MCF 10A (cell line): ENCODE measurements at regions not wholly inside any gene's neighbourhood (a gene's known extent, or its start where the extent isn't known, plus 50 kb on each side); places are given as distances from the start of the nearest gene placed in this dataset.

ENCODE experiments used
- BruUV-seq: library from RNA; stranded (reverse); fragments of 400-500 nt; replicated peaks from 2 replicates; lab custom pipeline; 2021; lab: Mats Ljungman, UMichigan
- CTCF ChIA-PET: fragments of 300-600 bp; sonication (Branson Sonifier 250); formaldehyde crosslinking; extraction: SDS; loops from one replicate; lab custom pipeline; 2021; ENCODE audit warnings: antibody characterized with exemption, inconsistent platforms; lab: Yijun Ruan, JAX
- POLR2A ChIA-PET: fragments of 300-600, 350-650 bp; sonication (Branson Sonifier 250); formaldehyde crosslinking; extraction: SDS; loops from one replicate; lab custom pipeline; 2020; ENCODE audit warnings: antibody characterized with exemption, inconsistent platforms; lab: Yijun Ruan, JAX
- DNase-seq: peaks from one replicate; pipeline ENCODE4 v3.0.0-alpha.2; 2018; ENCODE audit not compliant: unreplicated experiment
- H3K27ac Mint-ChIP-seq: one replicate; pipeline ENCODE4 v1.8.0; 2022; ENCODE audit warnings: mild to moderate bottlenecking, low read depth, mixed read lengths; ENCODE audit not compliant: unreplicated experiment
- H3K27me3 Mint-ChIP-seq: one replicate; pipeline ENCODE4 v1.8.0; 2022; ENCODE audit warnings: mixed read lengths; ENCODE audit not compliant: insufficient read depth, unreplicated experiment
- H3K36me3 Mint-ChIP-seq: one replicate; pipeline ENCODE4 v1.8.0; 2022; ENCODE audit warnings: mild to moderate bottlenecking, moderate library complexity, mixed read lengths; ENCODE audit not compliant: insufficient read depth, unreplicated experiment
- H3K4me1 Mint-ChIP-seq: one replicate; pipeline ENCODE4 v1.8.0; 2022; ENCODE audit warnings: mixed read lengths; ENCODE audit not compliant: insufficient read depth, unreplicated experiment
- H3K4me3 Mint-ChIP-seq: one replicate; pipeline ENCODE4 v1.8.0; 2022; ENCODE audit warnings: mild to moderate bottlenecking, moderate library complexity, mixed read lengths; ENCODE audit not compliant: unreplicated experiment
- H3K9me3 Mint-ChIP-seq: one replicate; pipeline ENCODE4 v1.8.0; 2022; ENCODE audit warnings: mixed read lengths; ENCODE audit not compliant: unreplicated experiment
- intact Hi-C: fragments of 100-400 bp; cut with micrococcal nuclease; formaldehyde crosslinking; loops from 2 replicates; pipeline ENCODE4 v1.14.1; 2022
- TF ChIP-seq, protein P1 (sequence below): fragments of 200-600 bp; IDR thresholded peaks from one replicate; pipeline ENCODE4 v1.8.0; 2022; ENCODE audit warnings: antibody characterized with exemption, mild to moderate bottlenecking; ENCODE audit not compliant: unreplicated experiment

GRCh38 chr15:66848686-66849392, 146.8 kb downstream of the SMAD6 start:
- TF ChIP-seq, protein P1, sequence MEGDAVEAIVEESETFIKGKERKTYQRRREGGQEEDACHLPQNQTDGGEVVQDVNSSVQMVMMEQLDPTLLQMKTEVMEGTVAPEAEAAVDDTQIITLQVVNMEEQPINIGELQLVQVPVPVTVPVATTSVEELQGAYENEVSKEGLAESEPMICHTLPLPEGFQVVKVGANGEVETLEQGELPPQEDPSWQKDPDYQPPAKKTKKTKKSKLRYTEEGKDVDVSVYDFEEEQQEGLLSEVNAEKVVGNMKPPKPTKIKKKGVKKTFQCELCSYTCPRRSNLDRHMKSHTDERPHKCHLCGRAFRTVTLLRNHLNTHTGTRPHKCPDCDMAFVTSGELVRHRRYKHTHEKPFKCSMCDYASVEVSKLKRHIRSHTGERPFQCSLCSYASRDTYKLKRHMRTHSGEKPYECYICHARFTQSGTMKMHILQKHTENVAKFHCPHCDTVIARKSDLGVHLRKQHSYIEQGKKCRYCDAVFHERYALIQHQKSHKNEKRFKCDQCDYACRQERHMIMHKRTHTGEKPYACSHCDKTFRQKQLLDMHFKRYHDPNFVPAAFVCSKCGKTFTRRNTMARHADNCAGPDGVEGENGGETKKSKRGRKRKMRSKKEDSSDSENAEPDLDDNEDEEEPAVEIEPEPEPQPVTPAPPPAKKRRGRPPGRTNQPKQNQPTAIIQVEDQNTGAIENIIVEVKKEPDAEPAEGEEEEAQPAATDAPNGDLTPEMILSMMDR, result no peak
- intact Hi-C loops, result no loop called here
- H3K4me3 Mint-ChIP-seq, result no peak overlapping the region
- H3K27ac Mint-ChIP-seq, result no peak overlapping the region
- BruUV-seq, result no TSS peak
- H3K36me3 Mint-ChIP-seq, result peaks cover 11% of the 10 kb centered on the region
- no peak for DNase-seq
- no peaks in the 10 kb centered on the region for H3K9me3 Mint-ChIP-seq
- ChIA-PET POLR2A (interaction anchor here (0.6 kb wide), 1 partner anchor 92 kb away, joined by 4 read pairs; no protein-coding TSS in a partner anchor), CTCF (interaction anchor here (0.6 to 5.7 kb wide), 4 partner anchors 16 to 189 kb away, joined by 3 to 97 read pairs (median 26); no protein-coding TSS in a partner anchor)
- H3K27me3 Mint-ChIP-seq, result no peaks in the 10 kb centered on the region
- peaks cover 8% of the 10 kb centered on the region for H3K4me1 Mint-ChIP-seq

- Mint-ChIP-seq H3K4me1 (peaks cover 8% of the 10 kb centered on the region), H3K27me3 (no peaks in the 10 kb centered on the region), H3K4me3 (no peak overlapping the region), H3K27ac (no peak overlapping the region), H3K9me3 (no peaks in the 10 kb centered on the region), H3K36me3 (peaks cover 11% of the 10 kb centered on the region)
- POLR2A ChIA-PET, result interaction anchor here (0.6 to 1.3 kb wide), 2 partner anchors 93 to 148 kb away, joined by 3 to 4 read pairs; partner anchors contain the start of gene SMAD6
- BruUV-seq, result no TSS peak
- DNase-seq, result no peak
- intact Hi-C loops, result no loop called here
- CTCF ChIA-PET, result interaction anchor here (1.6 to 5.7 kb wide), 3 partner anchors 15 to 74 kb away, joined by 4 to 97 read pairs (median 48); no protein-coding TSS in a partner anchor
- TF ChIP-seq, protein P1, result no peak
Observed at GRCh38 chr15:66849393-66849745, 147.3 kb downstream of the SMAD6 start.

DNA sequence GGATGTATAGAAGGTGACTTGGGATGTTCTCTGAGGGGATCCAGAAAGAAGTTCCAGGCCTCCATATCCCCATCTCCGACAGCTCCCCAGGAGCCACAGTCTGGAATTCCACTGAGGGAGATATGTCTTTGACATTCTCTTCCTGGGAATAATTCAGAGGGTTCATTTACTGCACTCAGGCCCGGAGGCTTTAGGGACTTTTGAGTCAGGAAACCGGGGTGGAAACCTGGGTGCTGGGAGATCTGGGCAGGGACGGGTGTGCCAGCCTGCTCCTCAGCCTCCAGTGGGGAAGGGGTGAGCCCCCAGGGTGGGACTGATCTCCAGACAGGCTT, 147.7 kb downstream of the SMAD6 start:
- ChIA-PET CTCF (interaction anchor here (1.2 to 5.7 kb wide), 8 partner anchors 12 to 234 kb away, joined by 4 to 97 read pairs (median 10); no protein-coding TSS in a partner anchor), POLR2A (interaction anchor here (0.6 to 1.3 kb wide), 2 partner anchors 93 to 148 kb away, joined by 3 to 4 read pairs; partner anchors contain the start of gene SMAD6)
- H3K27ac Mint-ChIP-seq, result no peak overlapping the region
- H3K27me3 Mint-ChIP-seq, result no peaks in the 10 kb centered on the region
- peaks cover 11% of the 10 kb centered on the region for H3K36me3 Mint-ChIP-seq
- intact Hi-C loops, result loop anchor here (5.0 kb wide), 2 partner anchors 147 to 162 kb away; partner anchors contain the start of gene SMAD6
- no peak overlapping the region for H3K4me3 Mint-ChIP-seq
- TF ChIP-seq, protein P1, result no peak
- BruUV-seq, result no TSS peak
- DNase-seq, result no peak
- H3K9me3 Mint-ChIP-seq, result no peaks in the 10 kb centered on the region
- peaks cover 8% of the 10 kb centered on the region for H3K4me1 Mint-ChIP-seq
